ENCODE measurements at regions not wholly inside any gene's neighbourhood (a gene's known extent, or its start where the extent isn't known, plus 50 kb on each side); places are given as distances from the start of the nearest gene placed in this dataset.

DNA sequence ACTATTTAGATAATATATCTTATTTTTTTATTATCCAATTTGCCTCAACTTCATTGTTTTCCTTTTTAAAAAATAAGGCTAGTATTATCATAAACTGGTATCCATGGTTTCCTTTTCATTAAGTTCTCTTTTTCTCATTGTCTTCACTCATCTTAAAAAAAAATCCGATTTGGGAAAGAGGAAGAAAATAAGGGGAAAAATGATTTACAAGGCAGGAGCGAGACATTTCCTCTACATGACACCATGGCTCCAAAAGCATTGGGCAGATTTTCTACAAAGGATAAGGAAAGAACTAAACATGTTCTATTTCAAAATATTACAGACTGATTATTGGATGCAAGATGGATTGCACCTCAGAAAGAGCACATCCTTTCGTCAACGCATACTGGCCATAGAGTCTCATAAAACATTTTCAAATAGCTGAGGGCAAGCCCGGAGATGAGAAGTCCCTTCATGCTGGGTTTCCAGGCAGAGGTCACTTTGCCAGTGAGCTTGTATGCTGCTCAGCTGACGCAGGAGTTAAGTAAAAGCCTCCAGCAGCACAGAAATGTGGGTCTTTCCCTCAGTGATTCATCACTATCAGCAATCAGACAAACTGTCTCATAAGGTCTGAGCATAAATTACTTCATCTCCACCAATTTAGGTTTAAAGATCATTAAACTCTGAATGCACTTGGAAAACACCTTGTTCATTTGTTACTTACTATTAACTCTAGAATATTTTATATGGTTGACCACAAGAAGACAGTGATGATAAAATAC lies 129.0 kb upstream of the TNFAIP3 start:
- no peak for ATAC-seq

DNA sequence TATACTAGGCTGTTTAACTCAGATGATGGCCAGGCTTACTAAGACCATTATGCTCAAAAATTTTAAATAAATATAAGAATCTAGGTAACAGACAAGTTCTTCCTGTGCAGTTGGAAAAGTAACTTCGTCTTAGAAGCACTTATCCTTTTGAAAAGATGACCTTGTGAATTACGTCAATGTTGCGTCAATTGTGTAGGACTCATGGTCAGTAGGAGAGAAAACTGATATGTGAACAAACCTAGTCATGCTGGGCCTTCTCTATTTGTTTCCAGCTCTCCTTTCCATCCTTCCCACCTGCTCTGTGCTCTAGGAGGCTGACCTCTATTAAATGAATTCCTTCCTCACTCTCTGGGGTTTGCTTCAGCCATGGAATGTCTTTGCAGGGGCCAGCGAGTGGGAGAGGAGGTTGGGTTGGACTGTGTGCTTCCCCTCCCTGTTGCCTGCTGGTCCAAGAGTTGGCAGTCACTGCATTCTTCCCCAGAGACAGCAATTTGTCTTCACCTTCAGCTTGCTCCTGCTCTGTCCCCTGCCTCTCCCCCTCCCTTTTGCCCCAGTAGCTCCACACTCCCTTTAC lies 128.0 kb upstream of the TNFAIP3 start:
- Histone ChIP-seq H3K4me3 (no peak overlapping the region), H3K27me3 (ENCODE audit: low read depth) (no peaks in the 10 kb centered on the region), H3K27ac (no peak overlapping the region), H3K4me1 (no peaks in the 10 kb centered on the region), H3K9me3 (no peaks in the 10 kb centered on the region), H3K36me3 (no peaks in the 10 kb centered on the region)
- TF ChIP-seq, protein P1, sequence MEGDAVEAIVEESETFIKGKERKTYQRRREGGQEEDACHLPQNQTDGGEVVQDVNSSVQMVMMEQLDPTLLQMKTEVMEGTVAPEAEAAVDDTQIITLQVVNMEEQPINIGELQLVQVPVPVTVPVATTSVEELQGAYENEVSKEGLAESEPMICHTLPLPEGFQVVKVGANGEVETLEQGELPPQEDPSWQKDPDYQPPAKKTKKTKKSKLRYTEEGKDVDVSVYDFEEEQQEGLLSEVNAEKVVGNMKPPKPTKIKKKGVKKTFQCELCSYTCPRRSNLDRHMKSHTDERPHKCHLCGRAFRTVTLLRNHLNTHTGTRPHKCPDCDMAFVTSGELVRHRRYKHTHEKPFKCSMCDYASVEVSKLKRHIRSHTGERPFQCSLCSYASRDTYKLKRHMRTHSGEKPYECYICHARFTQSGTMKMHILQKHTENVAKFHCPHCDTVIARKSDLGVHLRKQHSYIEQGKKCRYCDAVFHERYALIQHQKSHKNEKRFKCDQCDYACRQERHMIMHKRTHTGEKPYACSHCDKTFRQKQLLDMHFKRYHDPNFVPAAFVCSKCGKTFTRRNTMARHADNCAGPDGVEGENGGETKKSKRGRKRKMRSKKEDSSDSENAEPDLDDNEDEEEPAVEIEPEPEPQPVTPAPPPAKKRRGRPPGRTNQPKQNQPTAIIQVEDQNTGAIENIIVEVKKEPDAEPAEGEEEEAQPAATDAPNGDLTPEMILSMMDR (IDR thresholded peaks at IDR 0.05): no peak
- intact Hi-C loops (cut with DNase I): no loop called here
- ATAC-seq (no peak), DNase-seq (no peak)

More for the DNA sequence above, 129.0 kb upstream of the TNFAIP3 start:
- H3K27me3 ChIP-seq (ENCODE audit: low read depth): no peaks in the 10 kb centered on the region
- intact Hi-C loops (cut with DNase I): no loop called here
- no peaks in the 10 kb centered on the region for H3K36me3 ChIP-seq
- TF ChIP-seq, protein P1 (IDR thresholded peaks at IDR 0.05): no peak
- no peak overlapping the region for H3K4me3 ChIP-seq
- no peaks in the 10 kb centered on the region for H3K4me1 ChIP-seq
- no peak overlapping the region for H3K27ac ChIP-seq
- no peak for DNase-seq
- H3K9me3 ChIP-seq: no peaks in the 10 kb centered on the region

DNA sequence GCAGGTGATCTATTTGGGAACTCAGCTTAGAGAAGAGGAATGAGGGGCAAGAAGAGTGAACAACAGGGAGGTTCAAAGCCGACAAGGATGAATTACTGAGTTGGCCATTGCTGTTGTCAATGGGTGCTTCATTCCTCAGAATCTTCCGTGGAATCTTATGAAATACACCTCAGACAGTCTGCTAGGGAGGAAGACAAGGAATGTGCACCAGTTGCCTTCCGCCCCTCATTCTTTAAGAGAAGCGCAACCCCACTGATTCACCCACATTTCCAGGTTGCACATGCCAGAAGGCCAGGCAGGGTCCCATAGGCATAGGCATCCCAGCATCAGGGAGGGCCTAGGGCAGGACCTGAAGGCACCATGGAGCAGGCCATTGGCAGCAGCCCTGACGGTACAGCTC lies 127.5 kb upstream of the TNFAIP3 start:
- Histone ChIP-seq H3K4me1 (no peaks in the 10 kb centered on the region), H3K36me3 (no peaks in the 10 kb centered on the region), H3K4me3 (no peak overlapping the region), H3K9me3 (no peaks in the 10 kb centered on the region), H3K27me3 (ENCODE audit: low read depth) (no peaks in the 10 kb centered on the region), H3K27ac (no peak overlapping the region)
- no peak for DNase-seq
- TF ChIP-seq, protein P1 (IDR thresholded peaks at IDR 0.05): no peak
- peak in 1 of 2 donors; percentile 47 for ATAC-seq
- intact Hi-C loops (cut with DNase I): no loop called here

DNA sequence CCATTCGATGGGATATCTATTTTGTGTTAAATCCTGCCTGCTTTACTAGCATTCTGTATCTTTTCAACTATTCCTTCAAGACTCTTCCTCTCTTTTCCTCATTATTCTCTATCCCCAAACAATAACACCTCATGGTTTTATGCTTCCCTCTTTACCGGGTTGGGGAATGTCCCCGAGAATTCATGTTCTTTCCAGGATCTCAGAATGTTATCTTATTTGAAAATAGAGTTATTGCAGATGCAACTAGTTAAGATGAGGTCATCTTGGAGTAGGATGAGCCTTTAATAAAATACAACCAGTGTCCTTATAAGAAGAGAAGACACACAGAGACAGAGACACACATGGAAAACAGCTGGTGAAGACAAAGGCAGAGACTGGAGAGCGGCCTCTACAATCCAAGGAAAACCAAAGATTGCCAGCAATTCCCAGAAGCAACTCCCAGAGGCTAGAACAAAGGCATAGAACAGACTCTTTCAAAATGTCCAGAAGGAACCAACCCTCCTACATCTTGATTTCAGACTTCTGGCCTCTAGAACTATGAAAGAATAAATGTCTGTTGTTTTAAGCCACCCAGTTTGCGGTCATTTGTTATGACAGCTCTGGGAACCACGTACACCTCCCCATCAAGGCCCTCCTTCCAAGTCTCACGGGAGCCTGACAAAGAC lies 126.8 kb upstream of the TNFAIP3 start:
- ATAC-seq: no peak
- Histone ChIP-seq H3K4me3 (no peak overlapping the region), H3K27me3 (ENCODE audit: low read depth) (no peaks in the 10 kb centered on the region), H3K36me3 (no peaks in the 10 kb centered on the region), H3K9me3 (no peaks in the 10 kb centered on the region), H3K4me1 (no peaks in the 10 kb centered on the region), H3K27ac (no peak overlapping the region)
- no peak for DNase-seq
- intact Hi-C loops (cut with DNase I): no loop called here
- TF ChIP-seq, protein P1 (IDR thresholded peaks at IDR 0.05): no peak

DNA sequence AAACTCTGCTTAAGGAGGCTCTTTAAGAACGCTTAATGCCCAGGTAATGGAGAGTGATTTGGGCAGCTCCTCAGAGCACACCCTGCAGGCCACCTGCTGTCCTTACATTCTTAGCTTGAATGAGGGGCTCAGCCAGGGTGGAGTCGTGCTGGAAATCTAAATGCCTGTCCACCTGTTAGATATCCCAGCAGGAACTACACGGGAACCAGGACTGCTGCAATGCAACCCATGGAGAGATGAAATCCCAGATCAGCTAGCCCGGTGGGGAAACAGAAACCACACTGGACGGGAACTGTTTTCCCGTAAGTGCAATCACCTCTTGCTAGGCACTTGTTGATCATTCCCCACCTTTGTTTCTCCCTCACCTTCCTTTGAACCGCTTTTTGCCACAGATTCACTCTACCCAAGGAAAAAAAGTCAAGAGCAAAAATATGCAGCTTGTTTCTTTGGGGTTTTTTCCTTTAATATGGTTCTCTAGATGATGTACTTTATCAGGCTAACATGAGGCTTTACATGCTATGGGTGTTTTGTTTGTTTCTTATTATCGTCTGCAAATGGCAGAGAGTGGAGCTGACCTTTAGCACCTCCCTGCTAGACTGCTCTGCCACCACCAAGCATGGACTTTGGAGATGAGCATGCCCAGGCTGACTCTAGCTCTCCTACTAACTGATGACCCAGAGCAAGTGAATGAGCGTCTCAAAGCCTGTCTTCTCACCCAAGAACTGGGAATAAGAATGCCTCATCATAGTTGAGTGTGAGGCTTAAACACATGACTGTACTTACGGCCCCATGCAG lies 125.9 kb upstream of the TNFAIP3 start:
- Histone ChIP-seq H3K27ac (no peak overlapping the region), H3K36me3 (no peaks in the 10 kb centered on the region), H3K27me3 (ENCODE audit: low read depth) (no peaks in the 10 kb centered on the region), H3K4me3 (no peak overlapping the region), H3K4me1 (no peaks in the 10 kb centered on the region), H3K9me3 (no peaks in the 10 kb centered on the region)
- no peak for ATAC-seq
- no peak for DNase-seq
- intact Hi-C loops (cut with DNase I): no loop called here
- TF ChIP-seq, protein P1 (IDR thresholded peaks at IDR 0.05): no peak
